ENCODE measurements at regions not wholly inside any gene's neighbourhood (a gene's known extent, or its start where the extent isn't known, plus 50 kb on each side); places are given as distances from the start of the nearest gene placed in this dataset.

DNA sequence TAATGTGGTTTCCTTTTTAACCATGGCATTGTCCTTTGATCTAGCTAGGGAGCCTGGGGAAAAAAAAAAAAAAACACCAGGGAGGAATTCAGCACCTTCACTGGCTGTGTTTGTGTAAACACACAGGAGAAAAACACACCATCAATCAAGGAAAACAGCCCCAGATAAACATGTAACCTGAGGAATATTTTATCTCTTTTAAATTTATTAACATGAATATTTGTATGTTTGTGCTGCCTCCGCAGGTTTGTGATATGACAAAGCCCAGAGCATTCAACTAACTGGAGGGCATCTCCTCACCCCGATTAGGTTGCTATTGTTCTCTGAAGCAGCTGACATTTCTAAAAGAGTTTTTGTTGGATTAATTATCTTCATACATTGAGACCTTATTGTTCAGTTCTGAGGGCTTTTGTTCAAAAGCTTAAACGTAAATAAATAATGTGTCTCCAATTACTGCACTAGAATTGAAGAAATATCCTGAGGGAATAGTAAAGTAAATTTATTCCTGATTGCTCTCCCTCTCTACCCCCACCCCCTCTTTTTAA is 89.4 kb upstream of the SEMA3E start:
- TF ChIP-seq POLR2A (IDR thresholded peaks at IDR 0.05; ENCODE audit: low read depth, low read length) (no peak), TAF1 (IDR thresholded peaks at IDR 0.05; ENCODE audit: low read depth, low read length) (no peak), SPI1 (IDR thresholded peaks at IDR 0.05; ENCODE audit: low read depth, low read length) (no peak), POLR2AphosphoS5 (IDR thresholded peaks at IDR 0.05; ENCODE audit: low read depth, low read length) (no peak), POU2F2 (IDR thresholded peaks at IDR 0.05; ENCODE audit: low read depth, low read length) (no peak), PAX5 (IDR thresholded peaks at IDR 0.05; ENCODE audit: insufficient read depth, low read length, severe bottlenecking) (no peak)

Data from GM12891 (cell line).